ENCODE measurements at regions not wholly inside any gene's neighbourhood (a gene's known extent, or its start where the extent isn't known, plus 50 kb on each side); places are given as distances from the start of the nearest gene placed in this dataset.
"Not testable (repeated sequence)": the region's sequence is repeated elsewhere in the genome, so short reads cannot be mapped to it uniquely, and the experiment has no call there.

- TF ChIP-seq CTCF, POLR2A, EP300 (IDR thresholded peaks at IDR 0.05): not testable (repeated sequence)
Measured at GRCh38 chr7:52573141-52573540, 462.3 kb upstream of the POM121L12 start.
